Hepatic stellate cell (primary cell): ENCODE measurements at regions not wholly inside any gene's neighbourhood (a gene's known extent, or its start where the extent isn't known, plus 50 kb on each side); places are given as distances from the start of the nearest gene placed in this dataset.

Experiments used
- DNase-seq: peaks from one replicate; pipeline ENCODE4 v3.0.0; 2011; ENCODE audit warnings: low spot score

GRCh38 chr7:142408794-142409193 is 150.9 kb upstream of the PRSS58 start:
- no peak for DNase-seq

GRCh38 chr7:142407939-142408570 is 150.2 kb upstream of the PRSS58 start:
- peak; percentile 49 for DNase-seq

DNA sequence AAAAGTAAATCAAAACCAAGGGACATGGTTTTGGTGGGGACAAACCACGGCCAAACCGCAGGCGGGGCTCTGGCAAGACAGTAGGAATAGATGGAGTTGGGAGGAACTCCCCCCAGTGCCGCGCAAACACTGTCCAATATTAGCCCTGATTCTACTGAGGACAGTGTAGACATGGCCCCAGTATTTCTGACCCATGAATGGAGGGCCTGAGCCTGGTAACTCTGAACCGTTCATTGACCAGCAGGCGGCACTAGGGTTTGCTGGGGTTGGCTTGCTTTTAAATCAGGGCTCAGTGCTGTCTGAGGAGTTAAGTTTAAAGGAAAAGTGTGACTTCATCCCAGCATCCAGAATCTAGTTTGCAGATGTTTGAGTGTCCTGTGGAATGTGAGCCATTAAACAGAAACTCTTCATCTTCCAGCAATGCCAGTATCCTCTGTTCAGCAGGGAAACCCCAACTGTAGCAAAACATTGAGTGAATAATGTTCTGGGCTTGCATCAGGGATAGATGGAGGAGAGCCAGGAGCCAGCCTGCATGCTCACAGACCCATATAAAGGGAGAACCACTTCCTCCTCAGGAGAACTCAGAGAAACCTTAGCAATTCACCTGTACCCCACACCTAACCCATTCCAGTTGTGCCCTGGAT is 147.4 kb upstream of the PRSS58 start:
- DNase-seq, result peak; percentile 31

DNA sequence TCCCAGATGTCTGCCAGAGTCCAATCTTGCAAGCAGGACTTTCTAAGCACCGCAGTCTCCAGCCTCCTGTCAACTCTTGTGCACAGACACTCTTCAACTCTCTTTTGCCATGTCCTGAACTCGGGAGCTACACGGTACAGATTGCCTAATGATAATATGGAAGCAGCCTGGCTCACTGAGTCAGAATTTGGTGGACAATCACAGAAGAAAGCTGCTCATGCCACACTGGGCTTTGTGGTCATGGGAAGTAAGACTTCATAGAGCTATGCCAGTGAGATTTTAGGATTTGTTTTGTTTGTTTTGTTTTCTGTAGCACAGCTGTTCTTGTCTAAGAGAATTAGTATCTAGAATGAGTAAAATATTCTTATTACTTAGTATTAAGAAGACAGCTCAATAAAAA is 144.1 kb upstream of the PRSS58 start:
- no peak for DNase-seq

DNA sequence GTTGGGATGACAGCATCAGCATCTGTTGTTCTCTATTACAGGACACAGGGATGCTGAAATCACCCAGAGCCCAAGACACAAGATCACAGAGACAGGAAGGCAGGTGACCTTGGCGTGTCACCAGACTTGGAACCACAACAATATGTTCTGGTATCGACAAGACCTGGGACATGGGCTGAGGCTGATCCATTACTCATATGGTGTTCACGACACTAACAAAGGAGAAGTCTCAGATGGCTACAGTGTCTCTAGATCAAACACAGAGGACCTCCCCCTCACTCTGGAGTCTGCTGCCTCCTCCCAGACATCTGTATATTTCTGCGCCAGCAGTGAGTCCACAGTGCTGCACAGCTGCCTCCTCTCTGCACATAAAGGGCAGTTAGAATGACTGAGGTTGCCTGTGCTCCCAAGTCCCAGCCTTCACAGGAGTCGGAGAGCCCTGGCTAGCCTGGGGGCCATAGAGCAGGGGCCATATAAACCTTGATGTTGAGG is 142.2 kb upstream of the PRSS58 start:
- DNase-seq, result no peak

- DNase-seq, result no peak
These were observed 133.5 kb upstream of the PRSS58 start for GRCh38 chr7:142391191-142391992.

GRCh38 chr7:142389544-142389943 is 131.7 kb upstream of the PRSS58 start:
- no peak for DNase-seq

DNA sequence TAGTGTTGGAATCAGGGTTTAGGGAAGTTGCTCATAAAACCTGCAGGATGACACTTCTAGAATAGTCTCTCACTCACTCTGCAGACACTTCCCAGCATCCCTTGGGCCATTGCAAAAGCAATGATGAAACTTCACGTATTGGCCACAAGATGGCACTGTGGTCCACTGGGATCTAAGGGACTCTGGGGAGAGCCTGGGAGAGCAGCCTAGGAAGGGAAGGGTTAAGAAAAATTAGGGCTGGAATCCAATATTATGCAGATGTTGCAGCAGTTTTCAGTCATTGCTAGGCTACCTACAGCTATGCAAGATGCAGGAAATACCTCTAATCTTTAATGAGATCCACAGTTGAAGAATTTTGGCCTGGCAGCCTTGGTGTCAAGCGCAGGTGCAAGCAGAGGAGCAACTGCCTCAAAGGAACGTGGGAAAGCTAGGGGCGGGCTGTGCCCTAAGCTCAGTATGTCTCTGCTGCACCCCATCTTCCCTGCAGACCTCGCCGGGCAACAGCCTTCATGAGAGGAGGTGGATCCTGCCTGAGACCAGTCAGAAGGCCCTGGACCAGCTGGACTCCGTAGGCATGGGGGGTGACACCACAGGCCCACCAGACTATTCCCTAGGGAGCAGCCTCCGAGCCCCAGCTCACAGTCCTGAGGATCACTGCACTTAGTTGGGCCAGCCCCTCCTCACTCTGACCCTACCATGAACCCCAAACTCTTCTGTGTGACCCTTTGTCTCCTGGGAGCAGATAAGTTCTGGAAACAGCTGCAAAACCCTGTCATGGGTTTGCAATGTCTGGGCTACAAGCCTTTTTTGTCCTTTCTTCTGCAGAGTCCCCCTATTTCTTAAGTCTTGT is 127.9 kb upstream of the PRSS58 start:
- peak; percentile 27 for DNase-seq

DNA sequence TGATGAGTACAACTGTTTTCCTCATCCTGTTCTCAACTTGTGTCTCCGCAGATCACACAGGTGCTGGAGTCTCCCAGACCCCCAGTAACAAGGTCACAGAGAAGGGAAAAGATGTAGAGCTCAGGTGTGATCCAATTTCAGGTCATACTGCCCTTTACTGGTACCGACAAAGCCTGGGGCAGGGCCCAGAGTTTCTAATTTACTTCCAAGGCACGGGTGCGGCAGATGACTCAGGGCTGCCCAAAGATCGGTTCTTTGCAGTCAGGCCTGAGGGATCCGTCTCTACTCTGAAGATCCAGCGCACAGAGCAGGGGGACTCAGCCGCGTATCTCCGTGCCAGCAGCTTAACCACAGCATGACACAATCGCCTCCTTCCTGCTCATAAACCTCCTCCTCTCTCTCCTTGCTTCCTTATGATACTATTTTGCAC is 126.7 kb upstream of the PRSS58 start:
- DNase-seq, result peak; percentile 36

DNA sequence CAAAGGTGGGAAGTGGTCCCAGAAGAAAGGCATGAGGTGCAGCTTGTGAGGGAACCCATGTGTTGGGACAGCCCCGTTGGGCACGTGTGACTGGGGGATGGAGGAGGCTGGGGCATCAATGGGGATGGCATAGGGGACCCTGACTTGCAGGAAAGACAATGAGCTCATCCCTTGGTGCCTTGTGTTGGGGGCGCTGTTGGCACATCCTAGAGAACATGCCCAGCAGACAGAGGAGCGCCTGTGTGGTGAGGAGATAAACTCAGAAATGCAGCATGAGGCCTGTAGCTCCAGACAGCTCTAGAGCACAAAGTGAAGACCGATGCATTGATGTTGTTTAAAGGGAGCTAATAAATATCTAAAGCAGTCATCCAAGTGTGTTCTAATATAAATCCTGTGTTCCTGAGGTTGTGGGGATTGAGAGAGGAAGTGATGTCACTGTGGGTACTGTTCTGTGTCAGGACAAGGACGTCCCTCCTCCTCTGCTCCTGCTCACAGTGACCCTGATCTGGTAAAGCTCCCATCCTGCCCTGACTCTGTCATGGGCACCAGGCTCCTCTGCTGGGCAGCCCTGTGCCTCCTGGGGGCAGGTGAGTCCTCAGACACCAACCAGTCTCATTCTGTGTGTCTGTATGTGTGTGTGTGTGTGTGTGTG is 126.1 kb upstream of the PRSS58 start:
- no peak for DNase-seq

DNA sequence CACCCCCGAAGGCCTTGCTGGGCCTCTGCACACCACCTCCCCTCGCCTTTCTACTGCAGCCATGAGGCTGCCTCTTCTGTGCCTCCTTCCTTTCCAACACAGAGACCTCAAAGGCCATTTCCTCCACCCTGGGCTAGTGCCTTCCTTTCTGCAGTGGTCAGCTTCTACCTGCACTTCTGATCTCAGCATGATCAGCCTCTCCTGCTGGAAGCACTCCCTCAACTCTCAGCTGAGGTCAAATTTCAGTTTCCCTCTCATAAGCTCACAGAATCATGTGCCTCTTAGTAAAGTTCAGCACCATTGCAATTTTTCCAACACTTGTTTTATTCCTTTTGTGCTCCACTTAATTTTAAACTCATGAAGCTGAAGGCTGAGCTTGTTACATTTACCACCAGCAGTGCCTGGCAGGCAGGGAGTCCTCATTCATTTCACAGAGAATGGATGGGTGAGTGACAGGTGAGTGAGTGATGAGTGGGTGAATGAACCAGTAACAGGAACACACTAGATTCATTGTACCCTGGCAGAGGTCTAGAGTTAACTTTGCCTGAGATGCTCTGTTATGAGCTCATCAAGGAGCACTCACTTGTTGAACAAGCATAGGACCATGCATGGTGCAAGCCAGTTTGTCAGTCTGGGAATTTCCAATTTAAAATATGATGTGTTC is 124.0 kb upstream of the PRSS58 start:
- DNase-seq, result no peak

GRCh38 chr7:142380069-142380468 is 122.2 kb upstream of the PRSS58 start:
- no peak for DNase-seq

- no peak for DNase-seq
These were observed 121.5 kb upstream of the PRSS58 start for GRCh38 chr7:142379201-142379885.

DNA sequence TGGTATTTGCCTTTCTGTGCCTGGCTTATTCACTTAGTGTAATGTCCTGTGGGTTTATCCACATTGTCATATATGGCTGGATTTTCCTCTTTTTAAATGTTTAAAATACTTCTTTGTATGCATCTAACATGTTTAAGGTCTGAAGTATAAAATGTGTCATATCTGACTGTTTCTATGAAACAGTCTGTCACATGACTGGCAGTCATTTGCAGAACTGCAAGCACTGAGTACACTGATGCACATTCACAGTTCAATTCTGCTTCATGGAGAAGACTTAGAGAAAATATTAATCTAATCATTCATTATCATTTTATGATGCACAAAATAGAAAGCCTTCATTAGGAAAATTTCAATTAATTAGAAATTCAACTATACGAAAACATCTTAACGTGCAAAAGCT is 119.7 kb upstream of the PRSS58 start:
- DNase-seq, result no peak

DNA sequence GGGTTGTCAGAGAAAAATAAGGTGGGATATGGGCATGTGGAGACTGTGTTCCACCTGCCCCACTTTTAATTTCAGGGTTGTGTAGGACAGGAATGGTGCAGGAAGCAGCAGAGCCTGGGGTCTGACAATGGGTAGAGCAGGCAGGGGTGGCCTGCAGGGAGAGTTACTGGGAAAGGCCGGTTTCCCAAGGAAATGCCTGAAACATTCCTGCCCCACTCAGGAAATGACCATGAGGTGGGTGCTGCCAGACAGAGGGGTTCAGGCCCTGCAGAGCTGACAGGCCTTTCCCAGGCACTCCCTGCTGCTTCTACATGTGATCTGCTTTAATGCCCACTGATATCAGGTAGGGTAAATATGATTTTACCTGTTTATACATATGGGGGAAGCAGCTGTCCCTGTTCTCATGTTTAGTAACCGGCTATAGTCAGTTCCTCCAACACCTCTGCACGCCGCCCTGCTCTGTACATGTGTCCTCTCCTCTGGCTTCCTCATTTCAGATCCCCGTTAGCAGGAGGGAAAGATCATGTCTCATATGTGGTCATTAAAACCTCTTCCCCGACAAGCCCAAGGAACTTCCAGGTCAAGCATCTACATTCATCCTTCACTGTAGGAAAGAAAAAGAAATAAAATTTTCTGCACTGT is 118.6 kb upstream of the PRSS58 start:
- DNase-seq, result no peak

GRCh38 chr7:142375710-142376313 is 118.0 kb upstream of the PRSS58 start:
- no peak for DNase-seq

DNA sequence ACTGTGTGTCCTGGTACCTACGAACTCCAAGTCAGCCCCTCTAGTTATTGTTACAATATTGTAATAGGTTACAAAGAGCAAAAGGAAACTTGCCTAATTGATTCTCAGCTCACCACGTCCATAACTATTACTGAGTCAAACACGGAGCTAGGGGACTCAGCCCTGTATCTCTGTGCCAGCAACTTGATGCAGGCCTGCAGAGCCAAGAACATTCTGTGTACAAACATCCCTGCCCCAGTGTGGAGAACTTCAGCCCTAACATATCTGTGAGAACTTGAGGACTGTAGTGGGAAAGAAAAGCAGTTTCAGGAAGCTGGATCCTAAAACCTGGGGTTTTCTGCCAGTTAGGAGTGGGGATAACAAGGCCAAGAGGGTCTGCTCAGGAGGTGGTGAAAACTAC is 114.9 kb upstream of the PRSS58 start:
- DNase-seq, result no peak

- DNase-seq, result no peak
These were observed 113.9 kb upstream of the PRSS58 start for GRCh38 chr7:142371586-142372377.

GRCh38 chr7:142365410-142365842 is 107.6 kb upstream of the PRSS58 start:
- DNase-seq, result no peak
